ENCODE measurements at regions not wholly inside any gene's neighbourhood (a gene's known extent, or its start where the extent isn't known, plus 50 kb on each side); places are given as distances from the start of the nearest gene placed in this dataset.

GRCh38 chr5:121273833-121274433 is 577.7 kb upstream of the FTMT start:
- no peaks in the 10 kb centered on the region for H3K4me1 Mint-ChIP-seq
- no peak overlapping the region for H3K4me3 ChIP-seq (ENCODE audit: low read depth, low read length)

GRCh38 chr5:121279801-121280200 is 571.9 kb upstream of the FTMT start:
- no peak for ATAC-seq (ENCODE audit: low read depth in 2 of 2)
- DNase-seq = no peak
- no peaks in the 10 kb centered on the region for H3K36me3 ChIP-seq (ENCODE audit: control insufficient read depth, insufficient read depth, low read length)
- H3K27me3 ChIP-seq (ENCODE audit: control insufficient read depth, insufficient read depth, low read length) = no peaks in the 10 kb centered on the region
- H3K4me3 Mint-ChIP-seq = no peak overlapping the region
- H3K36me3 Mint-ChIP-seq = no peaks in the 10 kb centered on the region
- H3K4me1 ChIP-seq (ENCODE audit: control insufficient read depth, insufficient read depth, low read length, poor library complexity, severe bottlenecking) = no peaks in the 10 kb centered on the region
- H3K4me1 Mint-ChIP-seq = no peaks in the 10 kb centered on the region
- no peak overlapping the region for H3K27ac ChIP-seq (ENCODE audit: insufficient read depth, low read length, poor library complexity, severe bottlenecking)
- peaks cover 0 to 3% of the 10 kb centered on the region in 2 experiments for H3K9me3 ChIP-seq (ENCODE audit: control insufficient read depth in 2 of 2, low read length in 2 of 2)
- no peaks in the 10 kb centered on the region for H3K27me3 Mint-ChIP-seq
- peaks cover 2 to 14% (median 5%) of the 10 kb centered on the region in 7 donors for H3K9me3 Mint-ChIP-seq
- no peak overlapping the region for H3K27ac Mint-ChIP-seq
- no peak overlapping the region for H3K4me3 ChIP-seq (ENCODE audit: low read depth, low read length)

More at GRCh38 chr5:121273833-121274433, 577.7 kb upstream of the FTMT start:
- H3K27ac ChIP-seq (ENCODE audit: insufficient read depth, low read length, poor library complexity, severe bottlenecking) = no peak overlapping the region
- H3K9me3 Mint-ChIP-seq = peaks cover 0 to 16% (median 3%) of the 10 kb centered on the region in 7 donors
- peaks cover 1 to 4% of the 10 kb centered on the region in 2 experiments for H3K9me3 ChIP-seq (ENCODE audit: control insufficient read depth in 2 of 2, low read length in 2 of 2)
- no peak overlapping the region for H3K4me3 Mint-ChIP-seq
- no peaks in the 10 kb centered on the region for H3K27me3 Mint-ChIP-seq
- H3K27ac Mint-ChIP-seq = no peak overlapping the region
- no peaks in the 10 kb centered on the region for H3K27me3 ChIP-seq (ENCODE audit: control insufficient read depth, insufficient read depth, low read length)
- ATAC-seq (ENCODE audit: low read depth in 2 of 2) (no peak), DNase-seq (no peak)
- H3K36me3 Mint-ChIP-seq = no peaks in the 10 kb centered on the region
- no peaks in the 10 kb centered on the region for H3K4me1 ChIP-seq (ENCODE audit: control insufficient read depth, insufficient read depth, low read length, poor library complexity, severe bottlenecking)
- no peaks in the 10 kb centered on the region for H3K36me3 ChIP-seq (ENCODE audit: control insufficient read depth, insufficient read depth, low read length)

GRCh38 chr5:121285801-121286521 is 565.7 kb upstream of the FTMT start:
- Histone ChIP-seq H3K4me3 (ENCODE audit: low read depth, low read length) (no peak overlapping the region), H3K27me3 (ENCODE audit: control insufficient read depth, insufficient read depth, low read length) (no peaks in the 10 kb centered on the region), H3K36me3 (ENCODE audit: control insufficient read depth, insufficient read depth, low read length) (no peaks in the 10 kb centered on the region), H3K27ac (ENCODE audit: insufficient read depth, low read length, poor library complexity, severe bottlenecking) (no peak overlapping the region), H3K4me1 (ENCODE audit: control insufficient read depth, insufficient read depth, low read length, poor library complexity, severe bottlenecking) (no peaks in the 10 kb centered on the region), H3K9me3 (ENCODE audit: control insufficient read depth in 2 of 2, low read length in 2 of 2) (peaks cover 0 to 7% of the 10 kb centered on the region in 2 experiments)
- Mint-ChIP-seq H3K36me3 (no peaks in the 10 kb centered on the region), H3K27me3 (no peaks in the 10 kb centered on the region), H3K27ac (no peak overlapping the region), H3K4me3 (no peak overlapping the region), H3K9me3 (peaks cover 4 to 28% (median 6%) of the 10 kb centered on the region in 7 donors), H3K4me1 (no peaks in the 10 kb centered on the region)
- ATAC-seq (ENCODE audit: low read depth in 2 of 2) (no peak), DNase-seq (no peak)

- no peak overlapping the region for H3K4me3 ChIP-seq (ENCODE audit: low read depth, low read length)
- Mint-ChIP-seq H3K27ac (no peak overlapping the region), H3K9me3 (peaks cover 2 to 21% (median 4%) of the 10 kb centered on the region in 7 donors), H3K4me1 (no peaks in the 10 kb centered on the region), H3K27me3 (no peaks in the 10 kb centered on the region), H3K4me3 (no peak overlapping the region), H3K36me3 (no peaks in the 10 kb centered on the region)
- H3K27me3 ChIP-seq (ENCODE audit: control insufficient read depth, insufficient read depth, low read length) = no peaks in the 10 kb centered on the region
- no peak for ATAC-seq (ENCODE audit: low read depth in 2 of 2)
- no peak for DNase-seq
- H3K27ac ChIP-seq (ENCODE audit: insufficient read depth, low read length, poor library complexity, severe bottlenecking) = no peak overlapping the region
- no peaks in the 10 kb centered on the region for H3K36me3 ChIP-seq (ENCODE audit: control insufficient read depth, insufficient read depth, low read length)
- H3K9me3 ChIP-seq (ENCODE audit: control insufficient read depth in 2 of 2, low read length in 2 of 2) = peaks cover 0 to 7% of the 10 kb centered on the region in 2 experiments
- no peaks in the 10 kb centered on the region for H3K4me1 ChIP-seq (ENCODE audit: control insufficient read depth, insufficient read depth, low read length, poor library complexity, severe bottlenecking)
Measured at GRCh38 chr5:121288781-121289180, 562.9 kb upstream of the FTMT start.

- no peaks in the 10 kb centered on the region for H3K4me1 Mint-ChIP-seq
- H3K27me3 Mint-ChIP-seq = no peaks in the 10 kb centered on the region
- no peak overlapping the region for H3K4me3 Mint-ChIP-seq
- Histone ChIP-seq H3K9me3 (ENCODE audit: control insufficient read depth in 2 of 2, low read length in 2 of 2) (peaks cover 0 to 4% of the 10 kb centered on the region in 2 experiments), H3K27me3 (ENCODE audit: control insufficient read depth, insufficient read depth, low read length) (no peaks in the 10 kb centered on the region), H3K36me3 (ENCODE audit: control insufficient read depth, insufficient read depth, low read length) (no peaks in the 10 kb centered on the region), H3K27ac (ENCODE audit: insufficient read depth, low read length, poor library complexity, severe bottlenecking) (no peak overlapping the region), H3K4me1 (ENCODE audit: control insufficient read depth, insufficient read depth, low read length, poor library complexity, severe bottlenecking) (no peaks in the 10 kb centered on the region), H3K4me3 (ENCODE audit: low read depth, low read length) (no peak overlapping the region)
- no peak for ATAC-seq (ENCODE audit: low read depth in 2 of 2)
- H3K36me3 Mint-ChIP-seq = no peaks in the 10 kb centered on the region
- no peak for DNase-seq
- H3K9me3 Mint-ChIP-seq = peaks cover under 1 to 10% (median 6%) of the 10 kb centered on the region in 7 donors
- no peak overlapping the region for H3K27ac Mint-ChIP-seq
Measured at GRCh38 chr5:121292664-121293063, 559.0 kb upstream of the FTMT start.

- no peak overlapping the region for H3K27ac Mint-ChIP-seq
- no peaks in the 10 kb centered on the region for H3K4me1 Mint-ChIP-seq
- H3K36me3 ChIP-seq (ENCODE audit: control insufficient read depth, insufficient read depth, low read length) = no peaks in the 10 kb centered on the region
- no peaks in the 10 kb centered on the region for H3K27me3 ChIP-seq (ENCODE audit: control insufficient read depth, insufficient read depth, low read length)
- no peak for DNase-seq
- H3K4me1 ChIP-seq (ENCODE audit: control insufficient read depth, insufficient read depth, low read length, poor library complexity, severe bottlenecking) = no peaks in the 10 kb centered on the region
- peaks cover 0 to 9% (median 4%) of the 10 kb centered on the region in 7 donors for H3K9me3 Mint-ChIP-seq
- no peaks in the 10 kb centered on the region for H3K9me3 ChIP-seq (ENCODE audit: control insufficient read depth in 2 of 2, low read length in 2 of 2)
- H3K27me3 Mint-ChIP-seq = no peaks in the 10 kb centered on the region
- no peak overlapping the region for H3K4me3 ChIP-seq (ENCODE audit: low read depth, low read length)
- no peak for ATAC-seq (ENCODE audit: low read depth in 2 of 2)
- no peak overlapping the region for H3K27ac ChIP-seq (ENCODE audit: insufficient read depth, low read length, poor library complexity, severe bottlenecking)
- no peak overlapping the region for H3K4me3 Mint-ChIP-seq
- no peaks in the 10 kb centered on the region for H3K36me3 Mint-ChIP-seq
Measured at GRCh38 chr5:121296356-121296755, 555.3 kb upstream of the FTMT start.

- no peak for DNase-seq
- no peaks in the 10 kb centered on the region for H3K36me3 ChIP-seq (ENCODE audit: control insufficient read depth, insufficient read depth, low read length)
- H3K4me1 ChIP-seq (ENCODE audit: control insufficient read depth, insufficient read depth, low read length, poor library complexity, severe bottlenecking) = no peaks in the 10 kb centered on the region
- Mint-ChIP-seq H3K27ac (no peak overlapping the region), H3K27me3 (no peaks in the 10 kb centered on the region), H3K4me1 (no peaks in the 10 kb centered on the region), H3K36me3 (no peaks in the 10 kb centered on the region), H3K9me3 (peaks cover 0 to 10% (median 5%) of the 10 kb centered on the region in 7 donors), H3K4me3 (no peak overlapping the region)
- H3K27me3 ChIP-seq (ENCODE audit: control insufficient read depth, insufficient read depth, low read length) = no peaks in the 10 kb centered on the region
- no peak for ATAC-seq (ENCODE audit: low read depth in 2 of 2)
- H3K4me3 ChIP-seq (ENCODE audit: low read depth, low read length) = no peak overlapping the region
- H3K9me3 ChIP-seq (ENCODE audit: control insufficient read depth in 2 of 2, low read length in 2 of 2) = no peaks in the 10 kb centered on the region
- no peak overlapping the region for H3K27ac ChIP-seq (ENCODE audit: insufficient read depth, low read length, poor library complexity, severe bottlenecking)
Measured at GRCh38 chr5:121299153-121299552, 552.5 kb upstream of the FTMT start.

GRCh38 chr5:121304838-121305237 is 546.8 kb upstream of the FTMT start:
- no peaks in the 10 kb centered on the region for H3K36me3 ChIP-seq (ENCODE audit: control insufficient read depth, insufficient read depth, low read length)
- H3K4me1 ChIP-seq (ENCODE audit: control insufficient read depth, insufficient read depth, low read length, poor library complexity, severe bottlenecking) = no peaks in the 10 kb centered on the region
- Mint-ChIP-seq H3K4me1 (no peaks in the 10 kb centered on the region), H3K36me3 (no peaks in the 10 kb centered on the region), H3K27ac (no peak overlapping the region), H3K9me3 (peaks cover 0 to 13% (median 2%) of the 10 kb centered on the region in 7 donors), H3K4me3 (no peak overlapping the region), H3K27me3 (no peaks in the 10 kb centered on the region)
- ATAC-seq (ENCODE audit: low read depth in 2 of 2) (no peak), DNase-seq (no peak)
- no peak overlapping the region for H3K27ac ChIP-seq (ENCODE audit: insufficient read depth, low read length, poor library complexity, severe bottlenecking)
- H3K9me3 ChIP-seq (ENCODE audit: control insufficient read depth in 2 of 2, low read length in 2 of 2) = no peaks in the 10 kb centered on the region
- no peaks in the 10 kb centered on the region for H3K27me3 ChIP-seq (ENCODE audit: control insufficient read depth, insufficient read depth, low read length)
- no peak overlapping the region for H3K4me3 ChIP-seq (ENCODE audit: low read depth, low read length)
